ENCODE measurements at regions not wholly inside any gene's neighbourhood (a gene's known extent, or its start where the extent isn't known, plus 50 kb on each side); places are given as distances from the start of the nearest gene placed in this dataset.

- H3K27ac ChIP-seq, result no peak overlapping the region
- DNase-seq (ENCODE audit: low read depth, low spot score), result no peak
Observed at GRCh38 chr2:18396329-18397010, 164.0 kb downstream of the RDH14 start.

- DNase-seq (ENCODE audit: low read depth, low spot score), result no peak
- H3K27ac ChIP-seq, result no peak overlapping the region
Observed at GRCh38 chr2:18395555-18395954, 164.9 kb downstream of the RDH14 start.

- DNase-seq (ENCODE audit: low read depth, low spot score), result peak; percentile 24
- no peak overlapping the region for H3K27ac ChIP-seq
Observed at GRCh38 chr2:18387441-18388206, 172.8 kb downstream of the RDH14 start.

- DNase-seq (ENCODE audit: low read depth, low spot score), result no peak
- H3K27ac ChIP-seq, result no peak overlapping the region
Observed at GRCh38 chr2:18384242-18384641, 176.2 kb downstream of the RDH14 start.

- DNase-seq (ENCODE audit: low read depth, low spot score), result no peak
Observed at GRCh38 chr2:18381386-18381785, 179.1 kb downstream of the RDH14 start.

GRCh38 chr2:18380321-18380720 is 180.1 kb downstream of the RDH14 start:
- H3K27ac ChIP-seq, result no peak overlapping the region
- DNase-seq (ENCODE audit: low read depth, low spot score), result no peak

More at GRCh38 chr2:18381386-18381785, 179.1 kb downstream of the RDH14 start:
- no peak overlapping the region for H3K27ac ChIP-seq

GRCh38 chr2:18379870-18380269 is 180.6 kb downstream of the RDH14 start:
- no peak for DNase-seq (ENCODE audit: low read depth, low spot score)
- H3K27ac ChIP-seq, result no peak overlapping the region

- H3K27ac ChIP-seq, result no peak overlapping the region
- no peak for DNase-seq (ENCODE audit: low read depth, low spot score)
Observed at GRCh38 chr2:18378020-18378653, 182.3 kb downstream of the RDH14 start.

GRCh38 chr2:18376936-18377335 is 183.5 kb downstream of the RDH14 start:
- no peak for DNase-seq (ENCODE audit: low read depth, low spot score)

GRCh38 chr2:18373664-18374063 is 186.8 kb downstream of the RDH14 start:
- H3K27ac ChIP-seq, result no peak overlapping the region
- no peak for DNase-seq (ENCODE audit: low read depth, low spot score)

More at GRCh38 chr2:18376936-18377335, 183.5 kb downstream of the RDH14 start:
- H3K27ac ChIP-seq, result no peak overlapping the region

- DNase-seq (ENCODE audit: low read depth, low spot score), result no peak
- no peak overlapping the region for H3K27ac ChIP-seq
Observed at GRCh38 chr2:18373081-18373480, 187.4 kb downstream of the RDH14 start.

GRCh38 chr2:18372641-18373040 is 187.8 kb downstream of the RDH14 start:
- DNase-seq (ENCODE audit: low read depth, low spot score), result no peak
- H3K27ac ChIP-seq, result no peak overlapping the region

- no peak for DNase-seq (ENCODE audit: low read depth, low spot score)
- no peak overlapping the region for H3K27ac ChIP-seq
Observed at GRCh38 chr2:18369760-18370159, 190.7 kb downstream of the RDH14 start.

GRCh38 chr2:18368008-18368407 is 192.4 kb downstream of the RDH14 start:
- DNase-seq (ENCODE audit: low read depth, low spot score), result no peak
- H3K27ac ChIP-seq, result no peak overlapping the region

- H3K27ac ChIP-seq, result no peak overlapping the region
Observed at GRCh38 chr2:18365342-18365741, 195.1 kb downstream of the RDH14 start.

GRCh38 chr2:18363348-18363747 is 197.1 kb downstream of the RDH14 start:
- H3K27ac ChIP-seq, result no peak overlapping the region
- DNase-seq (ENCODE audit: low read depth, low spot score), result no peak

More at GRCh38 chr2:18365342-18365741, 195.1 kb downstream of the RDH14 start:
- DNase-seq (ENCODE audit: low read depth, low spot score), result no peak

- peak; percentile 22 for DNase-seq (ENCODE audit: low read depth, low spot score)
- H3K27ac ChIP-seq, result no peak overlapping the region
Observed at GRCh38 chr2:18362696-18363095, 197.8 kb downstream of the RDH14 start.

- no peak for DNase-seq (ENCODE audit: low read depth, low spot score)
- no peak overlapping the region for H3K27ac ChIP-seq
Observed at GRCh38 chr2:18357537-18357936, 202.9 kb downstream of the RDH14 start.

- DNase-seq (ENCODE audit: low read depth, low spot score), result no peak
- H3K27ac ChIP-seq, result no peak overlapping the region
Observed at GRCh38 chr2:18356676-18357075, 203.8 kb downstream of the RDH14 start.

- no peak for DNase-seq (ENCODE audit: low read depth, low spot score)
- H3K27ac ChIP-seq, result no peak overlapping the region
Observed at GRCh38 chr2:18349421-18349820, 211.0 kb downstream of the RDH14 start.

GRCh38 chr2:18346874-18347273 is 213.6 kb downstream of the RDH14 start:
- no peak overlapping the region for H3K27ac ChIP-seq

More at GRCh38 chr2:18346874-18347273, 213.6 kb downstream of the RDH14 start:
- no peak for DNase-seq (ENCODE audit: low read depth, low spot score)
